C4-2B (cell line): ENCODE measurements at regions not wholly inside any gene's neighbourhood (a gene's known extent, or its start where the extent isn't known, plus 50 kb on each side); places are given as distances from the start of the nearest gene placed in this dataset.

Experiments
- H3K27ac ChIP-seq: fragments of 450-650 bp; 2 replicates; pipeline ENCODE4 v1.5.1; 2017
- ZFX ChIP-seq: fragments of 450-650 bp; IDR thresholded peaks from 2 replicates; pipeline ENCODE4 v1.6.1; 2017
- TF ChIP-seq, protein P1 (sequence below): fragments of 450-650 bp; conservative IDR thresholded peaks from 2 replicates; pipeline ENCODE4 v1.5.1; 2017; ENCODE audit warnings: mild to moderate bottlenecking

GRCh38 chr12:42923583-42923982, 334.0 kb upstream of the PRICKLE1 start:
- H3K27ac ChIP-seq, result no peak overlapping the region
- TF ChIP-seq, protein P1, sequence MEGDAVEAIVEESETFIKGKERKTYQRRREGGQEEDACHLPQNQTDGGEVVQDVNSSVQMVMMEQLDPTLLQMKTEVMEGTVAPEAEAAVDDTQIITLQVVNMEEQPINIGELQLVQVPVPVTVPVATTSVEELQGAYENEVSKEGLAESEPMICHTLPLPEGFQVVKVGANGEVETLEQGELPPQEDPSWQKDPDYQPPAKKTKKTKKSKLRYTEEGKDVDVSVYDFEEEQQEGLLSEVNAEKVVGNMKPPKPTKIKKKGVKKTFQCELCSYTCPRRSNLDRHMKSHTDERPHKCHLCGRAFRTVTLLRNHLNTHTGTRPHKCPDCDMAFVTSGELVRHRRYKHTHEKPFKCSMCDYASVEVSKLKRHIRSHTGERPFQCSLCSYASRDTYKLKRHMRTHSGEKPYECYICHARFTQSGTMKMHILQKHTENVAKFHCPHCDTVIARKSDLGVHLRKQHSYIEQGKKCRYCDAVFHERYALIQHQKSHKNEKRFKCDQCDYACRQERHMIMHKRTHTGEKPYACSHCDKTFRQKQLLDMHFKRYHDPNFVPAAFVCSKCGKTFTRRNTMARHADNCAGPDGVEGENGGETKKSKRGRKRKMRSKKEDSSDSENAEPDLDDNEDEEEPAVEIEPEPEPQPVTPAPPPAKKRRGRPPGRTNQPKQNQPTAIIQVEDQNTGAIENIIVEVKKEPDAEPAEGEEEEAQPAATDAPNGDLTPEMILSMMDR, result no peak
- TF ChIP-seq ZFX, result no peak

DNA sequence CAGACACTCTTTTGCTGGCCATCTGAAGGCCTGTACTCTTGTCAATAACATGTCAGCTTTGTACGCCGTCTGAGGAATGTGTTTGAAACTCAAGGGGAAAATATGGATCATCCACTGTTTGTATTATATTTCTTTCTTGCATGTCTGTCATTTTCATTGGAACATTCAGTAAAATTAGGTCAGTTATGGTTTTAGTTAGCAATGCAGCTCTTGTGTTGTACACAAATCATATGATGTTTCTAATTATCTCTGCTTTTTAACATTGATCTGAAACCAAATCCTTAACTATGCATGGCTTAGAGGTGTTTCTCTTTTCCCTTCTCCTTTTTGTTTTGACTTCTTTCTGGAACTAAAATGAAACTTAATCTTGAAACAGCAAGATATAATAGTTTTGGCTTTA, 333.6 kb upstream of the PRICKLE1 start:
- H3K27ac ChIP-seq, result no peak overlapping the region

GRCh38 chr12:42922505-42922850, 332.9 kb upstream of the PRICKLE1 start:
- no peak for TF ChIP-seq ZFX
- TF ChIP-seq, protein P1, result no peak

More for the DNA sequence above, 333.6 kb upstream of the PRICKLE1 start:
- TF ChIP-seq, protein P1, result no peak
- no peak for TF ChIP-seq ZFX

DNA sequence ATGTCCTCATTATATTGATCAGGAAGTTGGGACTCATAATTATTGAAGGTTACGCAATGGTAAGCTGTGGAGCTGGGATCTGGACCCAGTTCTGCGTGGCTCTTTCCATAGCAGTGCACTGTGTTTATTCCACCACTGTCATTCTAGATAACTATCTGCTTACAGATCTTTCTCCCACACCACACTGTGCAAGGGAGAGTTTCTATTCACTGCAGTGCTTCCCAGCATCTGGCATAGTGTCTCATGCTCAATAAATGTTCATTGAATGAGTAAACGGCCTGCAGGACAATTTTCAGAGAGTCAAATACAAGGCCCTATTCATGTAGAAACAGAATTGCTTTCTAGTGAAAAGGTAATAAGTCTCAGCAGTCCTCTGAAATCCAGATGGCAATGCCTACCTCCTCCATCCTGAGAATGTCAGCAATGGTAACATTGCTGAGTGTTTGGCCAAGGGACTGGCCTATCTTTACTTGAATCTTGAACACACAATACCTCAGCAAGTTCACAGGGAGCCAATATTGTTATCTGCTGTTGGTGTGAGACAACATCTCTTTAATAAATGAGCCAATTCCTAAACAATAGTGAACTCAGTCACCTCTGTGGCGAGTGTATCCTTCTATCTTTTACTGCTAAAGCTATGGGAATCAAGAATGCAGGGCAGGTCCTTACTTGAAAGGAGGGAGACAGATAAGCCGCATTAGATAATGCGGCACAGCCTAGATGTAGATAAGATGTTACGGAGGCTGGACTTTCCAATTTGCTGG, 332.4 kb upstream of the PRICKLE1 start:
- H3K27ac ChIP-seq, result peak overlapping the region; percentile 32; the same call in 1 of the 2 replicates

More at GRCh38 chr12:42922505-42922850, 332.9 kb upstream of the PRICKLE1 start:
- no peak overlapping the region; the same call in 1 of the 2 replicates for H3K27ac ChIP-seq

DNA sequence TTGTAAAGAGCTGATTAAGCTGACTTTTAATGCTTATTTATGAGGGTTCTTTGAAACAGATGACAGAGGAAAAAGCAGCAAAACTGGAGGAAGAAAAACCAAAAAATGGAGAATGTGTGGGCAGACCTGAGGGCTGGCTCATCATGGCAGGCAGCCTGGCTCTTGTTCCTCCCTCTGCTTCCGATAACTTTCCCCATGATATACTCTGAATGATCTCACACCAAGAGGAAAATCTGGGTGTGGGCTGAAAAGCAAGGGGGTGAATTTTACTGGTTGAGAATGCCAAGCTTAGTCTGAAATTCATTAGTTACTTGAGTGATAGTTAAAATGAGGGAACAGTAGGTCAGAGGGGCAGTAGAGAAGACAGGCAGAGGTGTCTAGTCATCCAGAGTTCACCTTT, 330.1 kb upstream of the PRICKLE1 start:
- no peak overlapping the region for H3K27ac ChIP-seq
- TF ChIP-seq, protein P1, result no peak
- TF ChIP-seq ZFX, result no peak

More for the DNA sequence above, 332.4 kb upstream of the PRICKLE1 start:
- TF ChIP-seq, protein P1, result no peak
- TF ChIP-seq ZFX, result no peak

- H3K27ac ChIP-seq, result no peak overlapping the region
- TF ChIP-seq, protein P1, result no peak
- no peak for TF ChIP-seq ZFX
Observed at GRCh38 chr12:42918443-42918842, 328.9 kb upstream of the PRICKLE1 start.

DNA sequence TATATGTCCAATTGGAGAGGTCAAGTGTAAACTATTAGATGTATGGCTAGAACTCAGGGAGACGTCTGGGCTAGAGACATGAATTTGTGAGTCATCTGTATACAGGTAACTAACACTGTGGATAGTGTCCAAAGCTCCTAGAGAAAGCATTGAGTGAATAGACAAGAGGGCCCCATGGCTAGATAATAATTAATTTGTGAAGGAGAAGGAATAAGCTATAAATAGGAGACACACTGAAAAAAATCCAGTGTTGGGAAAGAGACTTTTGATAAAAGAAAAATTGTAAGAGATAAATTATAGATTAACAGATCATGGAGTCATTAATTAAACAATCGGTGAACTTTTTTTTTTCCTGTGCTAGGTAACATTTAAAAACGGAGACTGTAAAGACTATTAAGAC, 326.6 kb upstream of the PRICKLE1 start:
- no peak overlapping the region for H3K27ac ChIP-seq
- no peak for TF ChIP-seq ZFX

DNA sequence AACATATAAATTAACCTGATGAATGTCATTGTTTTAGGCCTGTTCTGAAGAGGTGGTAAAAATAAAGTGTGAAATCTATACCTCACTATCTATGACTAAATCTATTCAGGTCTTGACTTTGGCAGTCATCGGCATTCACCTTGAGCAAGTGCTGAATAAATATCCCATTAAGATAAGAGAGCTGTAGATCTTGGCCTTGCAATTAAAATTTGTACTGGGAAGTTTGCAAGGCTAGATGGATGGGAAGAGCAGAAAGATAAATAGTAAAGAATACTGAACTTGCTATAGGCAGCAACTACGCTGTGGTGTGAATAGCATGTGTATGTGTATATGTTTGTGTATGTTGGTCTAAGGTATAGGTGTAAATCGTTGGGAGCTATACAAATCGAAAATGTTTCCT, 325.9 kb upstream of the PRICKLE1 start:
- no peak overlapping the region for H3K27ac ChIP-seq
- TF ChIP-seq, protein P1, result no peak
- TF ChIP-seq ZFX, result no peak
